ENCODE measurements at regions not wholly inside any gene's neighbourhood (a gene's known extent, or its start where the extent isn't known, plus 50 kb on each side); places are given as distances from the start of the nearest gene placed in this dataset.

GRCh38 chr1:213647864-213648650, 339.7 kb upstream of the PROX1 start:
- TF ChIP-seq, protein P1, sequence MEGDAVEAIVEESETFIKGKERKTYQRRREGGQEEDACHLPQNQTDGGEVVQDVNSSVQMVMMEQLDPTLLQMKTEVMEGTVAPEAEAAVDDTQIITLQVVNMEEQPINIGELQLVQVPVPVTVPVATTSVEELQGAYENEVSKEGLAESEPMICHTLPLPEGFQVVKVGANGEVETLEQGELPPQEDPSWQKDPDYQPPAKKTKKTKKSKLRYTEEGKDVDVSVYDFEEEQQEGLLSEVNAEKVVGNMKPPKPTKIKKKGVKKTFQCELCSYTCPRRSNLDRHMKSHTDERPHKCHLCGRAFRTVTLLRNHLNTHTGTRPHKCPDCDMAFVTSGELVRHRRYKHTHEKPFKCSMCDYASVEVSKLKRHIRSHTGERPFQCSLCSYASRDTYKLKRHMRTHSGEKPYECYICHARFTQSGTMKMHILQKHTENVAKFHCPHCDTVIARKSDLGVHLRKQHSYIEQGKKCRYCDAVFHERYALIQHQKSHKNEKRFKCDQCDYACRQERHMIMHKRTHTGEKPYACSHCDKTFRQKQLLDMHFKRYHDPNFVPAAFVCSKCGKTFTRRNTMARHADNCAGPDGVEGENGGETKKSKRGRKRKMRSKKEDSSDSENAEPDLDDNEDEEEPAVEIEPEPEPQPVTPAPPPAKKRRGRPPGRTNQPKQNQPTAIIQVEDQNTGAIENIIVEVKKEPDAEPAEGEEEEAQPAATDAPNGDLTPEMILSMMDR (IDR thresholded peaks at IDR 0.05): no peak
- no peak for TF ChIP-seq POLR2A (IDR thresholded peaks at IDR 0.05)
